GM18508 (cell line): ENCODE measurements at regions not wholly inside any gene's neighbourhood (a gene's known extent, or its start where the extent isn't known, plus 50 kb on each side); places are given as distances from the start of the nearest gene placed in this dataset.
"Not testable (repeated sequence)": the region's sequence is repeated elsewhere in the genome, so short reads cannot be mapped to it uniquely, and the experiment has no call there.

Experiments used
- ATAC-seq: cut with Tn5 transposase; IDR thresholded peaks from one replicate; pipeline ENCODE4 v1.9.1; 2021; ENCODE audit warnings: moderate number of reproducible peaks; ENCODE audit not compliant: insufficient read depth, unreplicated experiment

- ATAC-seq, result no peak
Observed at GRCh38 chr1:96865731-96866685, 144.4 kb downstream of the PTBP2 start.

DNA sequence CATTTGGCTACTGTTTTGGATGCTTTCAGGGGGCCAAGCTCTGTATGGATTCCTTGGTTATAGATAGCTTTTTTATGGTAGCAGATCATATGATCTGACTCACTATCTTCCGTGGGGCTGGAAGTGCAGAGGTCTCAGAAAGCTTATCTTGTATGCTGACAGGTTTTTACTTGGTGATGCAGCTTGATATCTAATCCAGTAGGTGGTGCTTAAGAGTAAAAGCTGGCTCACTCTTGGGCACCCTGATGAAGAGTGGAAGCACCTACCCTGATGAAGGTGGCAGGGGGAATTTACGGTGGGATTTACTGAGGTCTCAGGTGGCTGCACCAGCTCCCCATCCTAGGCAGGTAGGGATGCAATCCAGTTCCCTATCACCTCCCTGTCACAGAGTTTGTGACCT, 151.2 kb downstream of the PTBP2 start:
- no peak for ATAC-seq

DNA sequence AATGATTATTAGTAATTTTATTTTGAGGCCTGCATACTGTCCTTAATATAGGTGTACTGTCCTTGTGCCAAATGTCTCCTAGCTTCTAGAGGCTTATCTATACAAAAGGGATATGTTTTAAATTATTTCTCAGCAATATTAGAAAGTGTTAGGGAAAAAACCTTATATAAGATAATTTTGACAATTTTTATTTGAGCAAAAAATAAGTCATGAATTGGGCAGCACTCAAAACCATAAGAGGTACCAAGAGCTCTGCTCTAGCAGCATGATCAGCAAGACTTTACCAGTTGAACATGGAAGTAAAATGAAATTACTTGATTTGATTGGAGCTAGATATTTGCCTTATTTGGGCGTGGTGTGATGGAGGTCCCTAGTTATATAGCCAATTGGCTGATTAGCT, 157.1 kb downstream of the PTBP2 start:
- ATAC-seq, result no peak

GRCh38 chr1:96880626-96881025, 159.0 kb downstream of the PTBP2 start:
- no peak for ATAC-seq

GRCh38 chr1:96882096-96882495, 160.5 kb downstream of the PTBP2 start:
- no peak for ATAC-seq

GRCh38 chr1:96886474-96886873, 164.9 kb downstream of the PTBP2 start:
- no peak for ATAC-seq

DNA sequence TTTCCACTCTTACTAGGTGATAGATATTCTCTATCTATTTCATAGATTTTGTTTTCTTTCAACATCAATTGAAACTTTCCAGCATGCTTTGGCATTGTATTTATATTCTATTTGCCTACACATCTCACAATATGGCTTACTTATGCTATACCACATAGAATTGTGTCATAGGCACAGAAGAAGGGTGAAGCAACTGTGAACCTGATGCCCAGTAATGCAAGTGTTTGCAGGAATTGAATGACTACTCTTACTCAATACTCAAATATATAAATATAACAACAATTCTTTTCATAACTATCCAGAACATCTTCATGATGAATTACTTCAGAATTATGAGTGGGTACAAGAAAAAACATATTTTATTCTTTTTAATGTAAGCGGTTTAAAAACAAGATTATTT, 165.9 kb downstream of the PTBP2 start:
- ATAC-seq, result no peak

DNA sequence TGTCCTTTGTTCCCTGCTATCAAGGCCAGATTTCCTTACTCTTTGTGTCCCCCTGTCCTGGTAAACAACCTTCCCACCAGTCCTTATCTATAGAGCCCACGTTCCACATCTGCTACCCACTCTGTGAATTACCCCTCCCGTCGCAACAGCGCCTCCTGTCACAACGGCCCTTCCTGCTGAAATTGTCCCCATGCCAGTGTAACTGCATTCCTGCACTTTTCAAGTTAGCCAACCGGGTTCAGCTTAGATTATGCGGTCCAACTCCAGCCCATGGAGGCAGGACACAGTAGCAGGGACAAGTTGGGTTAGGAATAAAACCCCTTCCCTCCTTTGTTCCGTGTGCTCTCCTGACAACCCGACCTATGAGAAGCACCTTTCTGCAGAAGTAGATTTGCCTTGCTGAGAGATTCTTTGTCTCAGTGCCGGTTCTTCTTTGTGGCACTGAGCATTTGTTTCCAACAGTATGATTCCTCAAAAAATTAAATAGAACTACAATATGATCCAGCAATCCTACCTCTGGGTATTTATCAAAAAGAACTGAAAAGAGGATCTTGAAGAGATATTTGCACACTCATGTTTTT, 180.3 kb downstream of the PTBP2 start:
- no peak for ATAC-seq

DNA sequence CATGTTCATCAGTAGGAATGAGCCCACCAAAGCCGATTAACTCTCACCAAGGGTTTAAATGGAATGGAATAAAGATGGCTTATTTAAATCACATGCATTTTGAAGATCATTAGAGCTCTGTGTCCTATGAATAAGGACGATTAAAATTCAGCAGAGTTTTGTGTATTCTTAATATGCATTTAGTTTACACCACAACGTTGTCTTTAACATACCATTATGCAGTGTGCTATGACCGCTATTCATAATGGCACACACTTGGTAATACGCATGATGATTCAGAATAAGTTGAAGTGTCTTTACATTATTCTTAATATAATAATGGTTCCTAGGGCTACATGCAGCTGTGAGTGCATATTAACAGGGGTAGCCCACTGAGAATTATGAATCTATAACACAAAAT, 190.7 kb downstream of the PTBP2 start:
- no peak for ATAC-seq

GRCh38 chr1:96915701-96916100, 194.1 kb downstream of the PTBP2 start:
- not testable (repeated sequence) for ATAC-seq

DNA sequence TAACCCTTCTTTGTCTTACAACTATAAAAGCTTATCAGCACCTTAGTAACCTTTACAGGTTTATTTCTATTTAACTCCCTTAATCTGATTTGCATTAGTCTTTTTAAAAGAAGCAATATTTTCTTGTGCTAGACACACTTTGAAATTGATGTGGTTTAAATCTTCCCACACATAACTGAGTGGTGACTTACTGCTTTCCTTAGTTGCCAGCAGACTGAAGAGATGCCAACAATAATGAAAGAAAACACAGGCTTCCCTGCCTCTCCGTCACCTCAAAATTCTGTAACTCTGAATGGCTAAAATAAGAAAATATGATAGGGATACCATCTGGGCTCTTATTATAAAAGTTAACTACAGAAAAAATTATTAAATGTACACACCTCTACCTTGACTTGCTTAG, 196.8 kb downstream of the PTBP2 start:
- no peak for ATAC-seq

GRCh38 chr1:96922181-96922580, 200.6 kb downstream of the PTBP2 start:
- no peak for ATAC-seq

GRCh38 chr1:96923753-96924152, 202.2 kb downstream of the PTBP2 start:
- no peak for ATAC-seq

- ATAC-seq, result no peak
Observed at GRCh38 chr1:96926176-96926575, 204.6 kb downstream of the PTBP2 start.

GRCh38 chr1:96927125-96927524, 205.5 kb downstream of the PTBP2 start:
- ATAC-seq, result no peak

DNA sequence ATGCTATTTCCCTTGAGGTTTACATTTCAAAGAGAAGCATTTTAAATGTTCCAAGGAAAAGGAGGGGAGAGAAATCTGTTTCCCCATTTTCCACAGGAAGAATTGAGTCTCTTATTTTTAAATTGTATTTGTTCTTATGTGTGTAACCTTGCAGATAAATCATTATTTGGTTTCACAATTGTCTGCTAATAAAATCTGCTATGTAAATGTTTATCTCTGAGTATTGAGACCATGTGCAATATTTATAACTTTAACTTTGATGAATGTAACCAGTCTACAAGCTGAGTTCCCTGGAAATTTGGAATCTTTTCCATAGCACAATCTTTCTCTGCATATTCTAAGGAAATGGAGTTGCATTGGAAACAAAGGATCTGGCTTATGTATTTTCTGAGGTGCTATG, 209.6 kb downstream of the PTBP2 start:
- no peak for ATAC-seq

- ATAC-seq, result no peak
Observed at GRCh38 chr1:96934282-96934681, 212.7 kb downstream of the PTBP2 start.

DNA sequence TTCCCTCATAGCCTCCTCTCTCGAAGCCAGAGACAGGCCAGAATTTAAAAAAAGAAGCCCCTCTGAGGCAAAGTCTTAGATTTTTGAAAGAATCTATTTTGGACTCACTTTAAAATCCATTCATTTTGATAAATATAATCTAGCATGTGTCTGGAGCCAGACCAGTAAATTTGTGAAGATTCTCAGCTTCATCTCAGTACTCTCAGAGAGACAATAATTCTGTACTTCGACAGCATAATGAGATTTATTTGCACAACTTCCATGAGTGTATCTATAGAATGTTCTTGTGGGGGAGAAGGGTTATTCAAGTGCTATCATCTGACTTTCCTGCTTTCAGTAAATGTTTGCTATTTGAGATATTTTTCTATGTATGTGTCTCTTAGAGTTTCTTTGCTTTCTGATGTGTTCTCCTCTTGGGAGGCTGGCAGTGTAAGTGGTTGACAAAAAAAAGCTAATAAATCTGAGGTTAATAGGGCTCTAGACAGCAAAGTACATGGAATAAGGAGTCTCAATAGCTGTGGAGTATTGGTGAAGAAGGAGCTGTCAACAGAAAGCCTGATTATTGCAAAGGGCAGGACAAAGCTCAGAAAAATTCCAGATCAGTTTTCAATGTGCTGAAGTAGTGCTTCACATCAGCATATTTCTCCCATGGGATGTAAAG, 223.0 kb downstream of the PTBP2 start:
- no peak for ATAC-seq

GRCh38 chr1:96945509-96946084, 224.0 kb downstream of the PTBP2 start:
- ATAC-seq, result no peak

GRCh38 chr1:96955307-96956012, 233.9 kb downstream of the PTBP2 start:
- no peak for ATAC-seq
